SU-DHL-6 (cell line): ENCODE measurements at regions not wholly inside any gene's neighbourhood (a gene's known extent, or its start where the extent isn't known, plus 50 kb on each side); places are given as distances from the start of the nearest gene placed in this dataset.

Experiments used
- EZH2phosphoT487 ChIP-seq: fragments of 200-600 bp; sonication (generic), shearing (Covaris generic); conservative IDR thresholded peaks from 2 replicates; pipeline ENCODE4 v1.6.1; 2018; ENCODE audit warnings: mild to moderate bottlenecking, antibody characterized with exemption, low read length, moderate library complexity, mixed read lengths
- TF ChIP-seq, protein P1 (sequence below): fragments of 200-600 bp; sonication (generic); IDR thresholded peaks from one replicate; pipeline ENCODE4 v1.5.1; 2017; ENCODE audit warnings: antibody characterized with exemption, mild to moderate bottlenecking, low read length, moderate library complexity; ENCODE audit not compliant: insufficient read depth, poor library complexity, severe bottlenecking

- no peak for TF ChIP-seq EZH2phosphoT487
- TF ChIP-seq, protein P1, sequence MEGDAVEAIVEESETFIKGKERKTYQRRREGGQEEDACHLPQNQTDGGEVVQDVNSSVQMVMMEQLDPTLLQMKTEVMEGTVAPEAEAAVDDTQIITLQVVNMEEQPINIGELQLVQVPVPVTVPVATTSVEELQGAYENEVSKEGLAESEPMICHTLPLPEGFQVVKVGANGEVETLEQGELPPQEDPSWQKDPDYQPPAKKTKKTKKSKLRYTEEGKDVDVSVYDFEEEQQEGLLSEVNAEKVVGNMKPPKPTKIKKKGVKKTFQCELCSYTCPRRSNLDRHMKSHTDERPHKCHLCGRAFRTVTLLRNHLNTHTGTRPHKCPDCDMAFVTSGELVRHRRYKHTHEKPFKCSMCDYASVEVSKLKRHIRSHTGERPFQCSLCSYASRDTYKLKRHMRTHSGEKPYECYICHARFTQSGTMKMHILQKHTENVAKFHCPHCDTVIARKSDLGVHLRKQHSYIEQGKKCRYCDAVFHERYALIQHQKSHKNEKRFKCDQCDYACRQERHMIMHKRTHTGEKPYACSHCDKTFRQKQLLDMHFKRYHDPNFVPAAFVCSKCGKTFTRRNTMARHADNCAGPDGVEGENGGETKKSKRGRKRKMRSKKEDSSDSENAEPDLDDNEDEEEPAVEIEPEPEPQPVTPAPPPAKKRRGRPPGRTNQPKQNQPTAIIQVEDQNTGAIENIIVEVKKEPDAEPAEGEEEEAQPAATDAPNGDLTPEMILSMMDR: no peak
These were observed 417.5 kb downstream of the NUP35 start for GRCh38 chr2:183541766-183542165.
